NT2/D1 (cell line): ENCODE measurements at regions not wholly inside any gene's neighbourhood (a gene's known extent, or its start where the extent isn't known, plus 50 kb on each side); places are given as distances from the start of the nearest gene placed in this dataset.

ENCODE experiments used
- SUZ12 ChIP-seq: IDR thresholded peaks from 2 replicates; pipeline ENCODE4 v1.6.1; 2011; ENCODE audit not compliant: insufficient read length, insufficient read depth; ENCODE audit errors: extremely low read depth
- YY1 ChIP-seq: IDR thresholded peaks from 2 replicates; pipeline ENCODE4 v1.6.1; 2011; ENCODE audit not compliant: insufficient read length, insufficient read depth

DNA sequence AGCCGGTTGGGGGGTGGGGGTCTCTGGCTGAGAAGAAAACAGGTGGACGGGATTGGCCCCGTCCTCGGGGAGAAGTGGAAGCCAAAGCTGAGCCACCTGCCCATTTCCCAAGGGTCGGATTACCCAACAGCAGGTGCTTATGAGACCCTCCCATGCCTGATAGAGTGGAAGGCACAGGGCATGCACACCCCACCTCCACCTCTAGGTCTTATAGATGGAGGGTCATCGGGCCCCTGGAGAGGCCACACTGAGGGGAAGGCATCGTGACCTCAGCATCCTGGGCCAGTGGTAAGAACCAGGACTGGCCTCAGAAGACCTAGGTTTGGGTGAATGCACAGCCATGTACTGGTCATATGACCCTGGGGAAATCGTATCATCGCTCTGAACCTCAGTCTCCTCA is 85.9 kb downstream of the BUD13 start:
- TF ChIP-seq YY1 (no peak), SUZ12 (no peak)
